ENCODE measurements at regions not wholly inside any gene's neighbourhood (a gene's known extent, or its start where the extent isn't known, plus 50 kb on each side); places are given as distances from the start of the nearest gene placed in this dataset.

GRCh38 chr7:46687203-46687602, 766.1 kb upstream of the IGFBP3 start:
- DNase-seq (ENCODE audit: low spot score) (no peak), FAIRE-seq (no peak)

- no peak for DNase-seq (ENCODE audit: low spot score)
- no peak for FAIRE-seq
These were observed 764.0 kb upstream of the IGFBP3 start for GRCh38 chr7:46685051-46685450.

- DNase-seq (ENCODE audit: low spot score) (peak; percentile 67), FAIRE-seq (peak; percentile 96)
These were observed 762.0 kb upstream of the IGFBP3 start for GRCh38 chr7:46682836-46683624.

GRCh38 chr7:46681865-46682503, 760.9 kb upstream of the IGFBP3 start:
- FAIRE-seq (no peak), DNase-seq (ENCODE audit: low spot score) (no peak)

GRCh38 chr7:46680147-46680546, 759.1 kb upstream of the IGFBP3 start:
- DNase-seq (ENCODE audit: low spot score) (peak; percentile 16), FAIRE-seq (no peak)

DNA sequence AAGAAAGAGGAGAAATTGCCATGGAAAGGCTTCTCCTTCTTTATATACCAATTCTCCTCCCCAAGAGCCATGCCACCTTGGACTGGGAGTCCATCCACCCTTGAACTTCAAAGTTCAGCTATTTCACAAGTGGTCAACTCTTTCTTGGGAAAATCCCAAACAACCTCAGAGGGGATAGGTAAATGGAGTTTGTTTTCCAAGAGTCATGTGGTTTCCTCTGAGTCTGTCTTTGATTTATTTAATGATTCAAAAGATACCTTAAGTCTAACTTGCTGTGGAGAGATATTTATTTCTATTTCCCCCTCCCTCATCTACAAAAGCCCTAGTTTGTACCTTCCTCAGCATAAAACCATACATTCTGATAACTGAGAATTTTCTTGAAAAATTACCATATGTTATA, 758.6 kb upstream of the IGFBP3 start:
- peak; percentile 81 for FAIRE-seq
- peak; percentile 24 for DNase-seq (ENCODE audit: low spot score)

GRCh38 chr7:46678421-46678820, 757.3 kb upstream of the IGFBP3 start:
- DNase-seq (ENCODE audit: low spot score), result no peak
- FAIRE-seq, result no peak

DNA sequence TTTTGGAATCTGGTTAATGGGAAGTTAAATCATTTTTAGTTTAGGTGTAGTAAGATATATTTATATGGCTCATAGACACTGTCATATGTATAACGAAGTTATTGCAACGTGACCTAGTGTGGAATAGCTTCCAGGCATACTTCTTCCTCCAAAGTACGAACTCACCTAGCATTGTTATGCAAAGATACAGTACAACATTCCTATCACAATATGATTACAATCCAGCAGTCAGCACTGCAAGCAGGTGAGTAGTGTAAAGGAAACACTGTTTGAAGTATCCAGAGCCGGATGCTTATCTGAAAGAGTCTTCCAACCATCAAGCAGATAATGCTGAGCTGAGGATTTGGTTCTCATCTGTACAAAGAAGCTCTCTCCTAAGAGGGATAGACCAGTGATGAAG, 754.4 kb upstream of the IGFBP3 start:
- DNase-seq (ENCODE audit: low spot score) (no peak), FAIRE-seq (no peak)

DNA sequence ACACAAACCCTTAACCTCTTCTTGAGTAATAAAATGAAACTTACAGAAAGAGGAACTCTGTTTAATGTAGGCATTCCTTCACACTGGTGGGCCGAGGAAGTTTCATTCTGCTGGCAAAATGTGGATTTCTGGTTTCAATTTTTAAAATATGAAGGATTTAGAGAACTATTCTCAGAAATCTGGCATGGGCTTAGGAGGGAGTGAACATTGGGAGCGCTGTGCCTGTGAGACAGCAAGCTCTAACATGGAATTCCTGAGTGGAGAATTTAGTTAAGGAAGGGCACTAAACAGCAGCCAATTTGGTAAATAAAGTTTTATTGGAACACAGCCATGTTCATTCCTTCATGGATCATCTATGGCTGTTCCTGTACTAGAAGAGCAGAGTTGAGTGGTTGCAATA, 751.8 kb upstream of the IGFBP3 start:
- no peak for FAIRE-seq
- DNase-seq (ENCODE audit: low spot score), result no peak

DNA sequence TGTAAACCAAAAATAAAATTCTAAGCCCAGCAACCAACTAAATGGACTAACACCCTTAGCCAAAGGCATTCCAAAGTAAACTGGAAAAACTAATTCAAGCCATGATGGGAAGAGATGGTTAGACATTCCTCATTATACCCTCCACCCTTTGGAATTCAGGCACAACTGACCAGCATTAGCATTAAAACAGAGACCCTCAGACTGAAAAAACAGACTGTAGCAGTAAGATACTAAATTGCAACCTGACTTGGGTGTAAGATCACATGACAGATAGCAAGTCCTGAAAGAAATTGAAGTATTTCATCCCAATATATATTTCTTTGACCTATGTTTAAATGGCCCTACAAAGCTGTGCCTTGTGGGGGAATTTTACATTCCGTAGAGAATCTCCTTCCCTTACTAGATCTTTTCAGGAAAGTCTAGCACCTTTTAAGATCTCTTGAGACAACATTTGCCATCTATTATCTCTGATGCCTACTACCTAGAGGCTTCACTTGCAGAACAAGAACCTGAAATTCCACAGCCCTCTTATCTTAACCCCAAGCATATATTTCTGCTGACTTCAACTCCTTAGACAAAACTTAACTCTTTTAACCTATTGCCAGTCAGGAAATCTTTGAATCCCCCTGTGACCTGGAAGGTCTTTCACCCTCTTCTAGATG, 750.2 kb upstream of the IGFBP3 start:
- no peak for FAIRE-seq
- DNase-seq (ENCODE audit: low spot score), result no peak

- no peak for DNase-seq (ENCODE audit: low spot score)
These were observed 748.0 kb upstream of the IGFBP3 start for GRCh38 chr7:46669028-46669427.

DNA sequence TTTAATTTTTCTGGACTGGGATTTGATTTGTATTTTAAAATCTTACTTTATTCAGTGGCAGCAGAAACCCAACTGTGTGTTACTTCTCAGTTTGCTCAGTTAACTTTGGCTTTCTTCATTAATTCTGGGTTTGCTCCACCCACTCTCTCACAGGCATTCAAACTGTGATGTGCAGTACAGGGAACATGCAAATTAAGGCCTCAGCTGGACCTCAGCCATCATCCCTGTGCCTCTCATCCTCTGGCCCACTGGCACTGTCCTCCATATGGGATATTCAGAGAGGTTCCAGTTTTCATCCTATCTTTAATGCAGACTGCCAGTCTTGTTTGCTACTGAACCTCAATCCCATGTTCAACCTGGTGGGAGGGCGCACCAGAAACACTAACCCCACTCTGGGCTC, 743.4 kb upstream of the IGFBP3 start:
- no peak for DNase-seq (ENCODE audit: low spot score)
- FAIRE-seq, result no peak

More at GRCh38 chr7:46669028-46669427, 748.0 kb upstream of the IGFBP3 start:
- FAIRE-seq, result no peak

DNA sequence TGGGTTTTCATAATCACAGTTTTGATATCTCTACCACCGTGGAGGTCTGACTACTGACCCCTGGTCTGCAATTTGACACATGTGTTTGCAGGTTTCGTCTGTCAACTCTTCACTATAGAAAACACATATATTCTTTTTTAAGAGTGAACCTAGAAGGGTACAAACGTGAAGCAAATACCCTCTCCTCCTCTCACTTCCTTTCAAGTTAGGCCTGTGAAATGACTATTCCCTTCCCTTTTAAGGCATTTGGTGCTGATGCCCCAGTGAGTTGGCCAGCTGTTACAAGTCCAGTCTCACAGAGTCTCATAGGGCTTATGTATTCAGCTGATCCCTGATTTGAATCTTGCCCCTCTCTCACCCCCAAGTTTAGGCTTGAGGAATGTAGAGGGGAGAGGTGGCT, 742.0 kb upstream of the IGFBP3 start:
- DNase-seq (ENCODE audit: low spot score) (no peak), FAIRE-seq (no peak)

GRCh38 chr7:46661431-46661830, 740.4 kb upstream of the IGFBP3 start:
- FAIRE-seq (no peak), DNase-seq (ENCODE audit: low spot score) (no peak)

GRCh38 chr7:46660402-46660980, 739.4 kb upstream of the IGFBP3 start:
- DNase-seq (ENCODE audit: low spot score) (peak; percentile 89), FAIRE-seq (peak; percentile 99)

DNA sequence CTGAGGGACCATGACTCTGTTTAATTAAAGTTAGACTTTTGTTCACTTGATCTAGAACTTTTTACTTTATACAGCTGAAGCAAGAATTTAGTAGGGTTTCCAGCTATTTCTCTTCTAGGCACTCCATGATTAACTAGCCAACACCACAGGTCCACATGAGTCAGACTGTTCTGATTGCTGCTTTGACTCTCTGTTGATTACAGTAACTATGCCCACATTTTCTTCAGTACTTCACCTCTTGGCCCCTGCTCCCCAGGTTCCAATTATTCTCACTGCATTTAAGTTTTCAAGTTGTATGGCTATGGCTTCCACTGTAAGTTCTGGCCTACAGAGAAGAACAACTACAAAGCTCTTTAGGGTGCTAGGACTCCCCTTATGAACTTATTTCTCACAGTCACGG, 737.2 kb upstream of the IGFBP3 start:
- DNase-seq (ENCODE audit: low spot score), result peak; percentile 77
- peak; percentile 83 for FAIRE-seq

DNA sequence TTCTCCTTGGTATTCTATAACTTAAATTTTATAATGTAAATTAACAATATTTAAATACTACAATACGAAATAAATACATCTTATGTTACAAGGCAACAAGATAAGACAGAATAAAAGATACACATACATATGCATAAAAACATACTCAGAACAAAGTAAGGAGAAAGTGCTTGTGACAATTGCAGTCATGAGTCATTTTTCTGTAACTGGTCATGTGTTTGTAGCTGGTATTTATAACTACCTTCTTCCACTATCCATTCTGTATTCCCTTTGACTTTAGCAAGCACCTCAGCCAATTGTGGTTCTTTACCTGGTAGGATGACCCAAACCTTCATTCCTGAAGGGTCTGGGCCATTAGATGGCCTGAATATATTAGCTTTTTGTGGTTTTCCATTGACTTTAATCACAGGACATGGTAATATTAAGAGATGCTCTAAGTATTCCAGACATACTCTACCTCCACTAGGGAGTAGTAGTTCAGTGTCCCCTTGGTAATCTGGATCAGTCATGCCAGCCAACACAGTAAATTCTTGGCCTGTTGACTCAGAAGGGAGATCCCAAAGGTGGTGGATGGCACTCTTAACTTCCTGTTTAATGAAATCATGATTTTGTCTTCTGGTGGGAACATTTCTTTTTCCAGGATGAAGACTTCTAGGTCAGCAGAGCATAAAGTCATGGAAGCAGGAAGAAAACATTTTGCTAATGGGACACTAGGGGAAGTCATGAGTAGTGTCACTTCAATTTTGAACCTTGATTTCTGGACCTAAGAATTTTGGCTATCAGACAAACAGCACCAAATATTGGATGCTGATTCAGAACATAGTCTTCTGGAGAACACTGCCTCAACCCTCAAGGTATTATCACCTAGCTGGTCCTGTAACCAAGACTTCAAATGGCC, 733.7 kb upstream of the IGFBP3 start:
- peak; percentile 99 for FAIRE-seq

GRCh38 chr7:46653848-46654247, 732.8 kb upstream of the IGFBP3 start:
- FAIRE-seq (no peak), DNase-seq (ENCODE audit: low spot score) (no peak)

More for the DNA sequence above, 733.7 kb upstream of the IGFBP3 start:
- peak; percentile 98 for DNase-seq (ENCODE audit: low spot score)

DNA sequence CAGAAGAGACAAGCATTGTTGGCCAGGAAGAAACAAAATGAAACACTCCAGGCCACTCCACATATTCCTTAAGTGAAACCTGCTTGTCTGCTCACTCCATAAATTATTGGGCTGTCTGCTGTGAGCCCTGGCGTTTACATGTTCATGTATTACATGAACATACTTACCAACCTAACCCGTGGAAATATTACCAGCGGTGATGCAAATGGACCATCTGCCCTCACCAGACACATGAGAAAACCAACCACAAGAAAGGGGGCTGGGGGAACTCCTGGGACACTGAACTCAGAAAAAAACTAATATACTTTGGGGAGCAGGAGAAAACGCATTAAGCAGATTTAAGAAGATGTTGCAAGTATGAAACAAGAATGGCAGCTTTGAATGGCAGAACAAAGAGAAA, 731.2 kb upstream of the IGFBP3 start:
- DNase-seq (ENCODE audit: low spot score), result no peak
- FAIRE-seq, result no peak

DNA sequence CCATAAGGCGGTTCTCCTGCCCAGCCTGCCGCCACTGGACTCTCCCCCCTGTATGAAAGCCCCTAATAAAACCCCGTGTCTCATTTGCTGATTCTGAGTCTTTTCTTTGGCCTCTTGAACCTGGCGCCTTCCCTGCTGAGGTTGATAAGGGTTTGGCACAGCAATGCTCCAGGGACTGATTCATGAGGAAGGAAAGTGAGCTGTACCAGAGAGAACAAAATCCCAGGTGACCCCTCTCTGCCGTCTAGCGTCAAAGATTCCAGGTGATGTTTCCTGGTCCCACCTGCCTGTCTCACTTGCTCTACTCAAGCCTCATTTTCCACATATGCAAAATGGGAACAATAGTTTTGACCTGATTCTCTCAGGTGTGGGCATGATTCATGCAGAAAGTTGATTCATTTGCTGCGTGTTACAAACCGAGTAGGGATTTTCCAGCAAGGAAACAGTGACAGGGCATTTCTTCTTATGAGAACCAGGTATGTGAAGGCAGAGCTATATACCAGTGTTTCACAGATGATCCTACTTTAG, 730.6 kb upstream of the IGFBP3 start:
- DNase-seq (ENCODE audit: low spot score) (peak; percentile 44), FAIRE-seq (peak; percentile 39)

DNA sequence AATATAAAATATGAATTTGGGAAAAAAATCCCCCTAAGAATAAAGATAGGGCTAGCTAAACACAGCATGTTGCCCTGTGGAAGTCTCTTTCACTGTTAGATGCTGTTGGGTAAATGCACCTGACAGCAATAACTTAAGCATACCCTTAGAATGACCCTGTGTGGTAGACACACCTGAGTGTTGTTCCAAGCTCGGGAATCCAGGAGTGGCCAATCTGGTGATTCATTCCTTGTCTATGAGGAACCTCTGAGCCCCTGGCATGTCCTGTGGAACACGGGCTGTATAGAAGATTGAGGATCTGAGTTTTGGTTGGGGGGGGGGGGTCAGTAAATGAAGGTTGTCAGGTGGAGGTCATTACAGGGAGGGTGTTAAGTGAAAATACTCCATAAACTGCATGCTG, 730.0 kb upstream of the IGFBP3 start:
- DNase-seq (ENCODE audit: low spot score) (no peak), FAIRE-seq (no peak)
